ENCODE measurements at regions not wholly inside any gene's neighbourhood (a gene's known extent, or its start where the extent isn't known, plus 50 kb on each side); places are given as distances from the start of the nearest gene placed in this dataset.

DNA sequence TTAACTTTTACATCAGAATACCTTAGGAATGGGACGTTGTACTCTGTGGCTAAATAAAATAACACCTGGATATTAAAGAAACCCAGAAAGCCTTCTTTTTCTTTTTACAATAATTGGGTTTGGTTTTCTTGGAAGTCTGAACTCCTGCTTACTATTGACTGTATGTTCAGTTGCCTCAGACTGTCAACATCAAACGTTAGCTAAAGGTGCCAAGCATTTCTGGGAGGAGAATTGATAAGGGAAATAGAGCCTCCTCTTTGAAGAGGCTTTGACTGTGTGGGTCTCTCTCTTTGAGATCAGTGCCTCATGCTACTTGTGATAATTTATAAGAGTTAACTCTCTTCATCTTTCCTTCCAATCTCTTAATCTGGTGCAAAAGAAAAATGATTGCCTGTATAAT, 224.7 kb upstream of the BMPER start:
- no peak overlapping the region for H3K4me3 Mint-ChIP-seq (ENCODE audit: unreplicated experiment)
- H4K20me1 ChIP-seq (ENCODE audit: insufficient read depth, low read length): no peaks in the 10 kb centered on the region
- H3K4me3 ChIP-seq (ENCODE audit: insufficient read depth, low read depth, low read length): no peak overlapping the region
- no peaks in the 10 kb centered on the region for H3K79me2 ChIP-seq (ENCODE audit: insufficient read depth, low read length)
- no peaks in the 10 kb centered on the region for H3K27me3 ChIP-seq (ENCODE audit: insufficient read depth, low read length)
- H3K36me3 ChIP-seq (ENCODE audit: insufficient read depth, low read length): no peaks in the 10 kb centered on the region
- H3K4me2 ChIP-seq (ENCODE audit: low read length): no peak overlapping the region
- no peaks in the 10 kb centered on the region for H3K27me3 Mint-ChIP-seq (ENCODE audit: low read depth, unreplicated experiment)
- no peak overlapping the region for H3K9ac ChIP-seq (ENCODE audit: low read length)
- no peak for FAIRE-seq
- H3K27ac ChIP-seq (ENCODE audit: low read depth, low read length): no peak overlapping the region
- no peaks in the 10 kb centered on the region for H3K4me1 Mint-ChIP-seq (ENCODE audit: low read depth, unreplicated experiment)
- no peak for TF ChIP-seq EZH2 (IDR thresholded peaks at IDR 0.05; ENCODE audit: insufficient read depth, low read length)
- no peak for TF ChIP-seq CTCF (IDR thresholded peaks at IDR 0.05; ENCODE audit: insufficient read depth, low read depth, low read length)
- H2AFZ ChIP-seq (ENCODE audit: low read depth, low read length): no peak overlapping the region
- H3K36me3 Mint-ChIP-seq (ENCODE audit: low read depth, unreplicated experiment): no peaks in the 10 kb centered on the region
- H3K9me3 ChIP-seq (ENCODE audit: insufficient read depth, low read depth, low read length): no peaks in the 10 kb centered on the region
- no peak overlapping the region for H3K27ac Mint-ChIP-seq (ENCODE audit: unreplicated experiment)
- H3K9me3 Mint-ChIP-seq (ENCODE audit: unreplicated experiment): no peaks in the 10 kb centered on the region
- no peak for DNase-seq (ENCODE audit: low read depth)
- no peaks in the 10 kb centered on the region for H3K4me1 ChIP-seq (ENCODE audit: insufficient read depth, low read length)

GRCh38 chr7:33685503-33685902, 219.8 kb upstream of the BMPER start:
- no peaks in the 10 kb centered on the region for H3K9me3 ChIP-seq (ENCODE audit: insufficient read depth, low read depth, low read length)
- H3K27me3 Mint-ChIP-seq (ENCODE audit: low read depth, unreplicated experiment): no peaks in the 10 kb centered on the region
- no peak overlapping the region for H3K27ac Mint-ChIP-seq (ENCODE audit: unreplicated experiment)

More at GRCh38 chr7:33685503-33685902, 219.8 kb upstream of the BMPER start:
- Histone ChIP-seq H3K79me2 (ENCODE audit: insufficient read depth, low read length) (no peaks in the 10 kb centered on the region), H4K20me1 (ENCODE audit: insufficient read depth, low read length) (no peaks in the 10 kb centered on the region), H3K4me2 (ENCODE audit: low read length) (no peak overlapping the region), H3K27ac (ENCODE audit: low read depth, low read length) (no peak overlapping the region), H3K4me1 (ENCODE audit: insufficient read depth, low read length) (no peaks in the 10 kb centered on the region), H3K27me3 (ENCODE audit: insufficient read depth, low read length) (no peaks in the 10 kb centered on the region), H3K9ac (ENCODE audit: low read length) (no peak overlapping the region), H2AFZ (ENCODE audit: low read depth, low read length) (no peak overlapping the region), H3K4me3 (ENCODE audit: insufficient read depth, low read depth, low read length) (no peak overlapping the region), H3K36me3 (ENCODE audit: insufficient read depth, low read length) (no peaks in the 10 kb centered on the region)
- Mint-ChIP-seq H3K9me3 (ENCODE audit: unreplicated experiment) (peaks cover 1% of the 10 kb centered on the region), H3K4me1 (ENCODE audit: low read depth, unreplicated experiment) (no peaks in the 10 kb centered on the region), H3K4me3 (ENCODE audit: unreplicated experiment) (no peak overlapping the region), H3K36me3 (ENCODE audit: low read depth, unreplicated experiment) (peaks cover 2% of the 10 kb centered on the region)
- FAIRE-seq (no peak), DNase-seq (ENCODE audit: low read depth) (no peak)
- TF ChIP-seq EZH2 (IDR thresholded peaks at IDR 0.05; ENCODE audit: insufficient read depth, low read length) (no peak), CTCF (IDR thresholded peaks at IDR 0.05; ENCODE audit: insufficient read depth, low read depth, low read length) (no peak)
